OCI-LY3 (cell line): ENCODE measurements at regions not wholly inside any gene's neighbourhood (a gene's known extent, or its start where the extent isn't known, plus 50 kb on each side); places are given as distances from the start of the nearest gene placed in this dataset.

Experiments
- H2AFZ ChIP-seq: fragments of 200-600, 300-600 bp; shearing (Covaris generic); 2 replicates; pipeline ENCODE4 v1.6.0; 2014; ENCODE audit warnings: antibody characterized with exemption, low read depth, low read length
- H3K27ac ChIP-seq: fragments of 200-600, 300-600 bp; sonication (generic); 2 replicates; pipeline ENCODE4 v1.5.1; 2014; ENCODE audit warnings: mild to moderate bottlenecking, low read length, moderate library complexity, mixed read lengths
- H3K27me3 ChIP-seq: fragments of 200-600, 300-600 bp; sonication (generic); 2 replicates; pipeline ENCODE4 v1.6.1; 2014; ENCODE audit warnings: low read depth, low read length, mixed read lengths
- H3K36me3 ChIP-seq: fragments of 200-600, 300-600 bp; sonication (generic); replicated peaks from 2 replicates; pipeline ENCODE3; 2014; ENCODE audit warnings: low read depth, low read length, mixed read lengths
- H3K4me1 ChIP-seq: fragments of 300-600, 200-600 bp; sonication (generic); 2 replicates; pipeline ENCODE4 v1.6.1; 2014; ENCODE audit warnings: low read length, mixed read lengths
- H3K4me2 ChIP-seq: fragments of 200-600, 300-600 bp; sonication (generic); 2 replicates; pipeline ENCODE4 v1.6.1; 2014; ENCODE audit warnings: low read length, mixed read lengths
- H3K4me3 ChIP-seq: fragments of 300-600, 200-600 bp; sonication (generic); 2 replicates; pipeline ENCODE4 v1.5.1; 2014; ENCODE audit warnings: antibody characterized with exemption, mild to moderate bottlenecking, low read length, moderate library complexity
- H3K79me2 ChIP-seq: fragments of 300-600, 200-600 bp; shearing (Covaris generic); 2 replicates; pipeline ENCODE4 v1.6.1; 2014; ENCODE audit warnings: mild to moderate bottlenecking, low read length, mixed read lengths
- H3K9ac ChIP-seq: fragments of 300-600, 200-600 bp; shearing (Covaris generic); 2 replicates; pipeline ENCODE4 v1.6.0; 2014; ENCODE audit warnings: mild to moderate bottlenecking, low read length, moderate library complexity
- H3K9me3 ChIP-seq: fragments of 200-600, 300-600 bp; shearing (Covaris generic); 2 replicates; pipeline ENCODE4 v1.6.1; 2014; ENCODE audit warnings: low read length, mixed read lengths; ENCODE audit not compliant: insufficient read depth
- H4K20me1 ChIP-seq: fragments of 200-600, 300-600 bp; sonication (generic); 2 replicates; pipeline ENCODE4 v1.6.1; 2016; ENCODE audit warnings: low read length, mixed read lengths; ENCODE audit not compliant: insufficient read depth
- CTCF ChIP-seq: fragments of 200-600, 300-600 bp; sonication (generic); IDR thresholded peaks from 2 replicates; pipeline ENCODE4 v1.5.1; 2014; ENCODE audit warnings: antibody characterized with exemption, low read length, low read depth
- EZH2phosphoT487 ChIP-seq: fragments of 200-600 bp; shearing (Covaris generic); IDR thresholded peaks from 2 replicates; pipeline ENCODE4 v1.6.1; 2018; ENCODE audit warnings: antibody characterized with exemption, mixed run types, low read depth

GRCh38 chr14:104475802-104476201 is 103.8 kb upstream of the C14orf180 start:
- Histone ChIP-seq H2AFZ (no peak overlapping the region), H3K4me3 (no peak overlapping the region), H3K27me3 (no peaks in the 10 kb centered on the region), H3K4me2 (no peak overlapping the region), H3K4me1 (no peaks in the 10 kb centered on the region), H3K9me3 (no peaks in the 10 kb centered on the region), H3K36me3 (no peaks in the 10 kb centered on the region), H3K27ac (no peak overlapping the region), H4K20me1 (no peaks in the 10 kb centered on the region), H3K9ac (no peak overlapping the region), H3K79me2 (no peaks in the 10 kb centered on the region)
- TF ChIP-seq CTCF = no peak
- no peak for TF ChIP-seq EZH2phosphoT487

- Histone ChIP-seq H3K9ac (no peak overlapping the region), H3K4me3 (no peak overlapping the region), H3K4me2 (no peak overlapping the region), H3K36me3 (no peaks in the 10 kb centered on the region), H3K27ac (no peak overlapping the region), H3K4me1 (no peaks in the 10 kb centered on the region), H4K20me1 (no peaks in the 10 kb centered on the region), H2AFZ (no peak overlapping the region), H3K79me2 (no peaks in the 10 kb centered on the region), H3K9me3 (no peaks in the 10 kb centered on the region), H3K27me3 (no peaks in the 10 kb centered on the region)
- TF ChIP-seq CTCF = no peak
- no peak for TF ChIP-seq EZH2phosphoT487
Observed at GRCh38 chr14:104476437-104476836, 103.1 kb upstream of the C14orf180 start.

GRCh38 chr14:104477117-104477623 is 102.4 kb upstream of the C14orf180 start:
- H3K4me2 ChIP-seq = no peak overlapping the region
- no peaks in the 10 kb centered on the region for H3K4me1 ChIP-seq
- H2AFZ ChIP-seq = no peak overlapping the region
- no peak overlapping the region for H3K4me3 ChIP-seq
- no peaks in the 10 kb centered on the region for H3K79me2 ChIP-seq
- no peaks in the 10 kb centered on the region for H3K27me3 ChIP-seq
- TF ChIP-seq CTCF = no peak
- no peak for TF ChIP-seq EZH2phosphoT487
- no peak overlapping the region for H3K27ac ChIP-seq
- no peaks in the 10 kb centered on the region for H3K9me3 ChIP-seq
- H3K36me3 ChIP-seq = no peaks in the 10 kb centered on the region
- no peaks in the 10 kb centered on the region for H4K20me1 ChIP-seq
- H3K9ac ChIP-seq = no peak overlapping the region

GRCh38 chr14:104477666-104478380 is 101.7 kb upstream of the C14orf180 start:
- H3K9me3 ChIP-seq = no peaks in the 10 kb centered on the region
- no peaks in the 10 kb centered on the region for H3K4me1 ChIP-seq
- no peaks in the 10 kb centered on the region for H3K79me2 ChIP-seq
- no peak overlapping the region for H3K4me2 ChIP-seq
- H3K36me3 ChIP-seq = no peaks in the 10 kb centered on the region
- no peak overlapping the region for H3K4me3 ChIP-seq
- TF ChIP-seq CTCF (no peak), EZH2phosphoT487 (no peak)
- no peaks in the 10 kb centered on the region for H4K20me1 ChIP-seq
- H3K9ac ChIP-seq = no peak overlapping the region
- H3K27me3 ChIP-seq = peaks cover 1% of the 10 kb centered on the region; the same call in 1 of the 2 replicates
- H3K27ac ChIP-seq = no peak overlapping the region
- no peak overlapping the region for H2AFZ ChIP-seq
